ENCODE measurements at regions not wholly inside any gene's neighbourhood (a gene's known extent, or its start where the extent isn't known, plus 50 kb on each side); places are given as distances from the start of the nearest gene placed in this dataset.
"Not testable (repeated sequence)": the region's sequence is repeated elsewhere in the genome, so short reads cannot be mapped to it uniquely, and the experiment has no call there.

DNA sequence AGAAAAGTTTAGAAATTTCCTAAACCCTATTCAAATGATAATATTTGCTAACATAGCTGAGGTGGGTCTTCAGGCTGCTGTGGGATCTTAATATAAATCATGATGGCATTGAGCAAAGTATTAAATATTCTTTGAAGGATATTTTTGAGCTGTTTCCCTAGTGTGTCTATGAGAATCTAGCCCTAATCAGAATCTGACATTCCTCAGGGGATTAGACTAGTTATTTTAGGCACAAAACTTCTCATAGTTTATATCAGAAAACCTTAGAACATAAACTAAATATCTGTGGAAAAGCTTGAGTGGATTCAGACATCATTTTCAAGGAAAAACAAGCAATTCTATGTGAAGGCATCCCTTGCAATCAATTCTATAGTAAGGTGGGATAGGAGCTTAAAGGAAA is 594.5 kb downstream of the RFPL4B start:
- no peak for DNase-seq

DNA sequence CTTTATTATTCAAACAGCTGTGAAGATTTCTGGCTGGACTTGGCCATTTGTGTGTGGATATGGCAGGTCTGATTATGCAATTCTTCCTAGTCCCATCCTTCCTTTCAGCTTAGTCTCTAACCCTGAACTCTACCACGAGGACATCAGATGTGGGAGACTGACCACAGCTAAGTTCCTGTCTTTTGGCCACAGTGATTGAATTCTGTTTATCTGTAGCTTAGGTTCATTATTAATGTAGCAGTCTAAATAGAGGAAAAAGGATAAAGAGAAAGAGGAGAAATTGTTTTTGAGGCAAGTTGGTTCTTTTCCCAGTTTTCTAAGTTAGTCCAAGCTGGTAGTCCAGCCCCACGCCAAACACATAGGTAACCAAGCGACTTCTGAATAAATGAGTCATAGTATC is 598.9 kb downstream of the RFPL4B start:
- DNase-seq = no peak

DNA sequence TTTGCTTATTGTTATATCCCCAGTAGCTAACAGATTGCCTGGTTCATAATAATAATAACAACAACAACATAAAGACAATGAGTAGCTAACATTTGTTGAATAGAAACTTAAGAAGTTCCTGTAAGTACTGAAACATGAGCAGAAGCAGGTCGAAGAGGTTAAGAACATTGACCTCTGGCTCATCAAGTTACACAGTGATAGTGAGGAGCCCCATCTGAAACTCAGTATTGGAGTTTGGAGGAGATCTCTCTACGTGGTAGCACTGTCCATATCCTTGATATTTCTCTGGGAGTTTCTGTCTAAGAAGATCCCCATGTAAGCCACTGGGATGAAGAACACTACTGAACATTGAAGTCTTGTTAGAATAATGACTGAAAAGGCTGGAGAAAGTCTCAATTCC is 600.4 kb downstream of the RFPL4B start:
- no peak for DNase-seq

DNA sequence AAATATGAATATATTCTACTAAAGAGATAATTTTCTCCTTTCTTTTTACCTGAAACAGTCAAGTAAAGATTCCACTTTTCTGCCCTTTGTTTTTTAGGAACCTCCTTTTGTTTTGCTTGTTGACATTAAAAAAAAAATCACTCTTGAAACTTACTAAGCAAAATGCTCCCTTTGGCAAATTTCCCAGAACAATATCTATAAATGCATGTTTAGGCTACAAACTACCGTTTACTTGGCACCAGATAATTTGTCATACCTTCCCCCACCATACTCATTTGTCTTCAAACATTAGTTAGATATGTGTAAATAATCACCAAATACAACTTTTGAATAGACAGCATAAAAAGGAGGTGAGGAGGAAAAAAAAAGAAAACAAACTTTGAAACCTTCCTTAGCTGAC is 604.7 kb downstream of the RFPL4B start:
- no peak for DNase-seq

DNA sequence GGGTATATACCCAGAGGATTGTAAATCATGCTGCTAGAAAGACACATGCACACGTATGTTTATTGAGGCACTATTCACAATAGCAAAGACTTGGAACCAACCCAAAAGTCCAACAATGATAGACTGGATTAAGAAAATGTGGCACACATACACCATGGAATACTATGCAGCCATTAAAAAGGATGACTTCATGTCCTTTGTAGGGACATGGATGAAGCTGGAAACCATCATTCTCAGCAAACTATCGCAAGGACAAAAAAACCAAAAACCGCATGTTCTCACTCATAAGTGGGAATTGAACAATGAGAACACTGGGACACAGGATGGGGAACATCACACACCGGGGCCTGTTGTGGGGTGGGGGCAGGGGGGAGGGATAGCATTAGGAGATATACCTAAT is 608.6 kb downstream of the RFPL4B start:
- not testable (repeated sequence) for DNase-seq

DNA sequence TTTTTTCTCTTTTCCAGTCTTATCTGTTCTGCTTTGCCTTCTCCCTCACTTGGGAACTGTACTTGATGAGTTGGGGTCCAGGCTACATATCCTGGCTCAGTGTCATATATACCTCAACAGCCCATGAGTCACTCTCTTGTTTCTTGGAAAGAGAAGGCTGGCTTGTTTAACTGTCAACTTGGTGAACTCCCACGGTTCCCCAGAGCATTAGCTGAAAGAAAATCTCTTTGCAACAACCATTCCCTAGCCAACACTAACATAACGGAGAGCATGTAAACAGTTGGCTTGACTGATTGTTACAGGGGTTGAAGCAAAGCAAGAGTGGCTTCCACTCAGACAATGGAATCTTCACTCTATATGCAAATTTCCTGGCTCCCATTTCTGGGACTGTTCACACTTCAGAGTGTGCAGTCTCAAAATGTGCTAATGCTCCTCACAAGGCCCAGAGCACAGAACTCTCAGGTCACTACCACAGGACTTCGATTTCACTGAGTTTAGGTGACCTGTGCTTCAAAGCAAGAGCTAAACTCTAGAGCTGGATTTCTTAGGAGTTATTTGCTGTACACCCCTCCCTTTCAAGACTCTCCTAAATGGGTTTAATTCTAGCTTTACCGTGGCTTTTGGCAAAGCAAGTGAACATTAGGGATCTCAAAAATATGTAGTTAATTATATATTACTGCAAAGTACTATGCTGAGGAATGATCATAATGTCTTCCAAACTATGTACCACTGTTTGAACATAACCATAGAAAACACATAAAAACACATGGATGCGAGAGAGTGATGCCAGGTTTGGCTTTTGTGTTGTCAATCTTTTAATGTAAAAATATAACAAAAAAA is 609.8 kb downstream of the RFPL4B start:
- DNase-seq = no peak

DNA sequence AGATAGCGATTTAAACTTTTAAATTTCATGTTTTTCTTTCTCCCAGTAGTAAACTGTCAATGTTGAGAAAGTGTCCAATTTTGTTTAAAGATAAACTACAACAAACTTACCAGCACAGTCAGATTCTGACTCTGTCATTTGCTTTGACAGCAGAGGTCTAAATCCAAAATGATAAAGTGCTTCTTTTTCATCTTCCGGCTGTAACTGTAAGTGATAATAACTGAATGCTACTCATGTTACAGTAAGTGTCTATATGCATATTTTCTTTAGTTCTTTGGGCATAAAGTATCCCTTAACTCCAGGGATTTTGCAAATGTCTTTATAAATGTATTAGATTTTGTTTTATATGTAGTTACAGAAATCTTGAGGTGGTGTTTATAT is 610.4 kb downstream of the RFPL4B start:
- DNase-seq = no peak

DNA sequence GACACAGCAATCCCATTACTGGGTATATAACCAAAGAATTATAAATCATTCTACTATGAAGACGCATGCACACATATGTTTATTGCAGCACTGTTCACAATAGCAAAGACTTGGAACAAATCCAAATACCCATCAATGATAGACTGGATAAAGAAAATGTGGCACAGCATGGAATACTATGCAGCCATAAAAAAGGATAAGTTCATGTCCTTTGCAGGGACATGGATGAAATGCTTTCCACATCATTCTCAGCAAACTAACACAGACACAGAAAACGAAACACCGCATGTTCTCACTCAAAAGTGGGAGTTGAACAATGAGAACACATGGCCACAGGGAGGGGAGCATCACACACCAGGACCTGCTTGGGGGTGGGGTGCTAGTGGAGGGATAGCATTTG is 613.0 kb downstream of the RFPL4B start:
- DNase-seq = not testable (repeated sequence)

DNA sequence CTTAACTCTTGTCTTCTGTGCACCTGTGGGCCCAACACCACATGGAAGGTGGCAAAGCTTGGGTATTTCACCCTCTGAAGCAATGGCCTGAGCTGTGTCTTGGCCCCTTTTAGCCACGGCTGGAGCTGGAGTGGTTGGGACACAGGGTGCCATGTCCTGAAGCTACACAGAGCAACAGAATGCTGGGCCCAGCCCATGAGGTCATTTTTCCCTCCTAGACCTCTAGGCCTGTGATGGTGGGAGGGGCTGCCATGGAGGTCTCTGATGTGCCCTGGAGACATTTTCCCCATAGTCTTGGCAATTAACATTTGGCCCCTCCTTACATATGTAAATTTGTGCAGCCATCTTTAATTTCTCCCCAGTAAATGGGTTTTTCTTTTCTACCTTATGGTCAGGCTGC is 620.8 kb downstream of the RFPL4B start:
- DNase-seq = no peak

DNA sequence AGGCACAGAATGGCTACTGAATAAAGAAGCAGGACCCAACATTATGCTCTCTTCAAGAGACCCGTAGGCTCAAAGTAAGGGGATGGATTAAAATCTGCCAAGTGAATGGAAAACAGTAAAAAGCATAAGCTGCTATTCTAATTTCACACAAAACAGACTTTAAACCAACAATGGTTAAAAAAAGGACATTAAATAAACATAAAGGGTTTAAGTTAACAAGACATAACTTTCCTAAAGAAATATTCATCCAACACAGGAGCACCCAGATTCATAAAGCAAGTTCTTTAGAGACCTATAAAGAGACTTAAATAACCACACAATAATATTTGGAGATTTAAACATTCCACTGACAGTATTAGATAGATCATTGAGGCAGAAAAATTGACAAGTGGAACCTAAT is 624.5 kb downstream of the RFPL4B start:
- no peak for DNase-seq

DNA sequence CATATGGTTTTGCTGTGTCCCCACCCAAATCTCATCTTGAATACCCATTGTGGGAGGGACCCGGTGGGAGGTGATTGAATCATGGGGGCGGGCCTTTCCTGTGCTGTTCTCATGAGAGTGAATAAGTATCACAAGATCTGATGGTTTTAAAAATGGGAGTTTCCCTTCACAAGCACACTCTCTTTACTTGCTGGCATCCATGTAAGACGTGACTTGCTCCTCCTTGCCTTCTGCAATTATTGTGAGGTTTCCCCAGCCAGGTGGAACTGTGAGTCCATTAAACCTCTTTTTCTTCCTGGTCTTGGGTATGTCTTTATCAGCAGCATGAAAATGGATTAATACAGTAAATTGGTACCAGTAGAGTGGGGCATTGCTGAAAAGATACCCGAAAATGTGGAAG is 627.8 kb downstream of the RFPL4B start:
- not testable (repeated sequence) for DNase-seq

DNA sequence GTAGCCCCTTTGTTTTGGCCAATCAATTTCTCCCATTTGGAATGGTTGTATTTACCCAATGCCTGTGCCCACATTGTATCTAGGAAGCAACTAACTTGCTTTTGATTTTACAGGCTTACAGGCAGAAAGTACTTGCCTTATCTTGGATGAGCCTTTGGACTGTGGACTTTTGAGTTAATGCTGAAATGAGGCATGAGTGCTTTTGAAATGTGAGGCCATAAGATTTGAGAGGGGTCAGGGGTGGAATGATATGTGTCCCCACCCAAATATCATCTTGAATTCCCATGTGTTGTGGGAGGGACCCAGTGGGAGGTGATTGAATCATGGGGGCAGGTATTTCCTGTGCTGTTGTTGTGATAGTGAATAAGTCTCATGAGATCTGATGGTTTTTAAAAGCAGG is 629.4 kb downstream of the RFPL4B start:
- DNase-seq = not testable (repeated sequence)

DNA sequence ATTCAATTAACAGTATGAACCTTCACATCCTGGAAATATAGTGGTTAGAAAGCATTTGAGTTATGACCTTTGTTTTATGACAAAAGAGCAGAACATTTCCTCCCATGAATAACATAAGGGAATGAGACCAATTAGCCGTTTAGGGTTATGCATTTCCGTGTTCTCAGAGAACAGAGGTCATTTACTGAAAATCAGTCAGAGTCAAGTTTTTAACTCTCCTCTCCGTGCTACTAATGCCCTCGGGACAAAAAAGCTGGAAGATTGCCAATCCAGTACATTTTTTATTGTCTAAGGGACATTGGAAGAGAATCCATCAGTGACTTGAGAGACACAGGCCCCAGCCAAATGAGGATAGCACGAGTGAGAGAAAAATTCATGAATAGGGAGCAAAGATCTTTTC is 632.7 kb downstream of the RFPL4B start:
- no peak for DNase-seq

DNA sequence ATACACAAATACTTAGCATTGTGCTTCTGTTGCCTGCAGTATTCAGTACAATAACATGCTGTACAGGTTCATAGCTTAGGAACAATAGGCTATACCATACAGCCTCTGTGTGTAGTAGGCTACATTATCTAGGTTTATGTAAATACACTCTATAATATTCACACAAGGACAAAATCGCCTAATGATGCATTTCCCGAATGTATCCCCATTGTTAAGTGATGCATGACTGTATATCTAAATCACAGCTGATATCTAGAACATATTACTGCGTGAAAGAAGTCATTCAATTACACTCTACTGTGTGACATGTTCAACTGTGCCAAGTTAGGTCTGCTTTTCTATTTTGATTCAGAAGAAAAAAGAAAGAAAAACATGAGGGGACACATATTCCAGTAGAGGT is 633.5 kb downstream of the RFPL4B start:
- no peak for DNase-seq

DNA sequence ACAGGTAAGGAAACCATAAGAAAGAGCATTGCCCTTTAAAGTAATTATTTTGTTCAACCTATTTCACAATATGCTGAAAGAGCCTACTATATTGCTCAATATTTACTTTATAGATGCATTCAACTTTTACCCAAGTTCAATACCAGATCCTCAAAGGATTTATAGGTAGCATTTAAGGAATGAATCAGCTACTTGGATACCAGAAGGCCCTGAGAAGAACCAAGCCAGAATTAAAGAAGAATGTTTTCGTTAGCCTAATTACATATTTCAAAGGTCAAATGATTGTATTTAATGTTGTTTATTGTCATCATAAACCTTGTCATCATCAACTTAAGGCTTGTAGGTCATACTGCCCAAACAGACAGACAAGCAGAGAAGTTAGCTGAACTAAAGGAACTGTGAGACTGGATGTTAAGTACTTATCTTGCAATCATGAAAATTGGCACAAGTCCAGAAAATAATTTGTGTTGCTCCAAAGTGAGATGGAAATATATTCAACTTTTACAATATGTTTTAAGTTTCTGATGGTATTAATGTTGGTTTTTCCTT is 636.7 kb downstream of the RFPL4B start:
- no peak for DNase-seq

DNA sequence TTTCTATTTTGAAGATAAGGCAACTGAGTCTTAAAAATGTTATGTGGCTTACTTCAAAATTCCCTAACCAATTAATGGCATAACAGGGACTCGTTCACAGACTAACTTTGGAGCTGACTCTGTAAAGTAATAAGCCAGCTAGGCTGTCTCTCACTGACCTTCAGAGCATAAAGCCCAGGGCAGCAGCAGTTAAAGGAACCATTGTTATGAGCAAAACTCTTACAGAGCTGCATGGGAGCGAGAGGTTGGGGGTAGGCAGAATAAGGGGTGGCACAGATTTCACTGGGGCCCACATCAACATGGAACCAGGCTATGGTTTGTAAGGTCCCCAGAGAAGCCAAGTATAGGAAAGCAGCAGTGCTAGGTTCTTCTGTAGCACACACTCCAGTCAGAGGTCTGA is 637.8 kb downstream of the RFPL4B start:
- no peak for DNase-seq

DNA sequence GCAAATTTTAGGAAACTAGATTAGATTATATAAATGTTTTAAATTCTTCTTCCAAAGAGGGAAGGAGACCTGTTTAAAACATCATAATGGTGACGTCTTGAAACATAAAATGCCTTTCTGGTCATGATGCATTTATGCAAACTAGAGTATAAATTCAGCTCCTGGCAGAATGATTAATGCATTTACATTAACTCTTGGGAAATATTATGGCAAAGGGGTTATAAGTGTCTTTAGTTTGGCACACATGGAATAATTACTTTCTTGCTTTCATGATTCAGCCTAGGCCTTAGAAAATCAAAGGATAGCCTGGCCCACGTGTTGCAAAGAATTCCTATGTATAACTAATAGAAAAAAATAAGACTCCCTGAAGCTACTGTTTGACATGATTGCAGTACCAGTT is 639.2 kb downstream of the RFPL4B start:
- DNase-seq = no peak

DNA sequence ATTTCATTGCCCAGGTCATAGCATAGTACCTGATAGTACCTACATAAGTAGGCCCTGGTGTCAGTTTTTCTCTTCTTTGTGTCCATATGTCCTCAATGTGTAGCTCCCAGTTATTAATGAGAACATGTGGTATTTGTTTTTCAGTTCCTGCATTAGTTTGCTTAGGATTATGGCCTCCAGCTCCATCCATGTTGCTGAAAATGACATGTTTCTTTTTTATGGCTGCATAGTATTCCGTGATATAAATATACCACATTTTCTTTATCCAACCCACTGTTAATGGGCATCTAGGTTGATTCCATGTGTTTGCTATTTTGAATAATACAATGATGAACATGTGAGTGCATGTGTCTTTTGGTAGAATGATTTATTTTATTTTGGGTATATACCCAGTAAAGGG is 641.6 kb downstream of the RFPL4B start:
- DNase-seq = no peak

DNA sequence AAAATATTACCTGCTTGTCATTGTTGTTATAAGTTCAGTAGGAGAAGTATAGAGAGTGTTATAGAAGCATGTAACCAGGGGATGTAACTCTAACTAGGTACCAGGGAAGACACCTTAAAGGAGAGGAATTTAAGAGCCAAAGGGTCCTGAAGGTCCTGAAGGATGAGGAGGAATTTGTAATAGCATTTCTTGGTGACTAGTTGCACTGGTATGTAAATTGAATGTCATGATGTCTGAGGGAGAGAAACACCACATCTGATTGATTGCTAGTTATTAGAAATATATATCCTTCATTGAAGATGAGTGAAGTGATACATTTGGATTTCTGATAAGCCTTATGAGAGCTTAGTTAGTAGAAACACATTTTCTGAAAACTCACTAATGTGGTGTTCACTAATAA is 643.8 kb downstream of the RFPL4B start:
- no peak for DNase-seq

DNA sequence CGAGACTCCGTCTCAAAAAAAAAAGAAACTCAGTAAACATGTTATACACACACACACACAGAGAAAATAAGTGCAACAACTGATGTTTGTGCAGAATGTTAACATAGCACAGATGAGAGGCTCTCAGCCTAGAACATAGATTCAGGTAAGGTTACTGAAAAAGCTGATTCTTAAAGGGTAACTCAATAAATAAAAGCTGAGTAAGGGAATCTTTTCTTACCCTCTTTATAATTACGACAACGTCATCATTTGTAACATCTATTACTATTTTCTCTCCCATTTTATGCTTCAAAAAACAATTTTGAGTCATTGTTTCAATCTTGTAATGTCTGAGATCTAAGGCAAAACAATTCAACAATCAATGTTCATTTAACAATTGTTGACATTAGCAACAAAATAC is 644.8 kb downstream of the RFPL4B start:
- DNase-seq = no peak

DNA sequence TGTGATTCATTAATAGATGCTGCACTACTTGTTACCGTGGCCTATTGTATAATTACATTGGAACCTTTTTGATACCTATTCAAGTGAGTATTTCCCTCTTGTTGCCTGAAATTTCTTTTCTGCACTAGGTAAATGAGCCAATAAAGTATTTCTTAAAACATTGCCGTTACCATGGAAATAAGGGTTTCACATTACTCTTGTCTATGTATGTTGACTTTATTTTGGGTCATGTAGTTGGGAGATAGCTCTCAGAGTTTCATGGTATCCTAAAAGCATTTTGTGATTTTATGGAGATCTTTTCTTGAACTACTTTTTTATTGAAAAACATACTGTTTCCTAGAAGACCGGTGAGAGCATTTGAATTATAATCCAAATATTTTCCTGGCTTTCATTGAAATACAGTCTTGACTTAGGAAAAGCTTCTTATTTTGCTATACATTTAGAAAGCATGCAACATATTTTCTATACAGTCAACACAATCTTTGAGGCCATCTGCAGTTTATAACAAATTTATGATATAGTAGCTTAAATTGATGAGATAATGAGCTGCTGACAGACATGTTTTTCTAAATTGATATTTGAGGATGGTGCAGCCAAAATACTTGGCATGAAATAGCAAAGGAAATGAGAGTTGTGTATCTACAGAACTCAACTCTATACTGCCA is 650.4 kb downstream of the RFPL4B start:
- no peak for DNase-seq

DNA sequence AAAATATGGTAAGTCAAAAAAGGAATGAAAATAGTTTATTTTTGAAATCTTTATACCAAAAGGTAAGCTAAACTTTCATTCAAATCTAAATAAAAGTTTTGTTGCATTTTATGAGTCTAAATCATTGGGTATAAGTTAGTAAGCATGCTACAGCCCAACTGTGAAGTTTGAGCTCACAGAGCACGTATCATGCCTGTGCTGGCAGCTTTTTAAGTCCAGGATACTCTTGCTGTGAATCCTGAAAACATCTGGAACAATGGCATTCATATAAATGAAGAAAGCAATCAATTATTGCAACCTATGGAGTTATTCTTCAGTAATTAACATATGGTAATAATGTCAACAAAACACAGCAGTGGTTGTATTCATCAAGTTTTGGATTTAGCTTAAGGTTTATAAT is 656.9 kb downstream of the RFPL4B start:
- no peak for DNase-seq

DNA sequence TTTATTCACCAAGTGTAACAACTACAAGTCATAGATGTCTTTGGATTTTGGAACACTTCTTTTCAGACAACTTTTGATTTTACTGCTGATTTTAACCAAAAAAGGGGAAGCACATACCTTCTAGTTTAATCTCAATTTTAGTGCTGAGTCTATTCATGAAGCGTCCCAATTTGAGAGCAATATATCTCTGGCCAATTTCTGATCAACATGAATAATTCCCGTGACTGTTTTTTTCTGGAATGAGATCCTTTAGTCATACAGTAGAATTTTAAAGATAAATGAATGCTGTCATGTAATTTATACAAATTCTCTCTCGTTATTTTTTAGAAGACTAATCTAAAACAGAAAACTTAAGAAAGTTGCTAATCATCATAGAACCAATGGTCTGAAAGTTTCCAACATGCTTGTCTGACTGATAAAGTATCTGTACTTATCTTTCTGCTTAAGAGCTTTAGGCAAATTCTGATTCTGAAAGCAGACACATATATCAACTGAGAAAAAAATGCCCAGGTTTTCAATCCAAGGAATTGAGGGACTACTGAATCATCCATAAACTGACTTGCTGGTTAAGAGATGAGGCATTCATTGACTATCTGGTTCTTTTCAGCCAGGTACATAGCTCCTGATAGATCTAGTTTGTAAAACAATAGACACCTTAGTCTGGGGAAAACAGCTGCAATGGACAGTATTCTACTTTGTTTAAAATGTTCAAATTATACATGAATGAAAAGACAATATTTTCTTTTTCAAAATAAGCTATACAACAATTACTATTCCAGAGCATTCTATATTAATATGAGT is 657.5 kb downstream of the RFPL4B start:
- no peak for DNase-seq

DNA sequence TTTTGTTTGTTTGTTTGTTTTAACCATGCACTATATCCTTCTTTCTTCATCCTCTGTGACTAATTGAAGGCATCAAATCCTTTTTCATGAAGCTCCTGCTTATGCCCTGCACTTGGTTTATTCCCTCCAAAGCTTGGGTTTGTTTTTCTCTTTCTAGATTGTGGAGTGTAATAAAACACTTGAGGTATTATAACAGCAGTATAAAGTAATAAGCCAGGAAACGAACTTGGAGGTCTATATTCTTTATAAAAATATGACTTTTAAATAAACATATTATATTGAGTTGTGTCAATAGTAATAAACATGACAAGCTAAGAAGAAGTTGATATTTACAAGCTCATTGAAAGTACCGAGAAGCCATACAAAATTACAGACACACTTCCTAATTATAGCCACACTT is 659.4 kb downstream of the RFPL4B start:
- DNase-seq = no peak
